ENCODE measurements at regions not wholly inside any gene's neighbourhood (a gene's known extent, or its start where the extent isn't known, plus 50 kb on each side); places are given as distances from the start of the nearest gene placed in this dataset.
"Not testable (repeated sequence)": the region's sequence is repeated elsewhere in the genome, so short reads cannot be mapped to it uniquely, and the experiment has no call there.

GRCh38 chr3:71926262-71926600 lies 141.3 kb upstream of the PROK2 start:
- peak; percentile 32 for DNase-seq (ENCODE audit: low spot score)

GRCh38 chr3:71925511-71926261 lies 140.7 kb upstream of the PROK2 start:
- DNase-seq (ENCODE audit: low spot score): not testable (repeated sequence)

GRCh38 chr3:71924721-71925120 lies 139.8 kb upstream of the PROK2 start:
- DNase-seq (ENCODE audit: low spot score): no peak

GRCh38 chr3:71921036-71921435 lies 136.1 kb upstream of the PROK2 start:
- DNase-seq (ENCODE audit: low spot score): no peak

GRCh38 chr3:71919572-71919971 lies 134.6 kb upstream of the PROK2 start:
- no peak for DNase-seq (ENCODE audit: low spot score)

- no peak for DNase-seq (ENCODE audit: low spot score)
Observed at GRCh38 chr3:71917545-71917944, 132.6 kb upstream of the PROK2 start.

- DNase-seq (ENCODE audit: low spot score): no peak
Observed at GRCh38 chr3:71916747-71917369, 131.9 kb upstream of the PROK2 start.

- DNase-seq (ENCODE audit: low spot score): no peak
Observed at GRCh38 chr3:71912839-71913495, 128.0 kb upstream of the PROK2 start.

- DNase-seq (ENCODE audit: low spot score): no peak
Observed at GRCh38 chr3:71910108-71910507, 125.2 kb upstream of the PROK2 start.

GRCh38 chr3:71907996-71908395 lies 123.0 kb upstream of the PROK2 start:
- DNase-seq (ENCODE audit: low spot score): no peak

- DNase-seq (ENCODE audit: low spot score): no peak
Observed at GRCh38 chr3:71906976-71907375, 122.0 kb upstream of the PROK2 start.

GRCh38 chr3:71905426-71905825 lies 120.5 kb upstream of the PROK2 start:
- DNase-seq (ENCODE audit: low spot score): no peak

- DNase-seq (ENCODE audit: low spot score): no peak
Observed at GRCh38 chr3:71903936-71904335, 119.0 kb upstream of the PROK2 start.

- no peak for DNase-seq (ENCODE audit: low spot score)
Observed at GRCh38 chr3:71903112-71903495, 118.2 kb upstream of the PROK2 start.

GRCh38 chr3:71902258-71903111 lies 117.5 kb upstream of the PROK2 start:
- no peak for DNase-seq (ENCODE audit: low spot score)

- DNase-seq (ENCODE audit: low spot score): no peak
Observed at GRCh38 chr3:71901645-71902044, 116.7 kb upstream of the PROK2 start.

- no peak for DNase-seq (ENCODE audit: low spot score)
Observed at GRCh38 chr3:71900057-71900456, 115.1 kb upstream of the PROK2 start.

GRCh38 chr3:71896751-71897150 lies 111.8 kb upstream of the PROK2 start:
- no peak for DNase-seq (ENCODE audit: low spot score)

GRCh38 chr3:71893702-71894479 lies 108.9 kb upstream of the PROK2 start:
- no peak for DNase-seq (ENCODE audit: low spot score)

GRCh38 chr3:71893122-71893521 lies 108.2 kb upstream of the PROK2 start:
- no peak for DNase-seq (ENCODE audit: low spot score)

- DNase-seq (ENCODE audit: low spot score): no peak
Observed at GRCh38 chr3:71891483-71891882, 106.5 kb upstream of the PROK2 start.
